HAP-1 (cell line): ENCODE measurements at regions not wholly inside any gene's neighbourhood (a gene's known extent, or its start where the extent isn't known, plus 50 kb on each side); places are given as distances from the start of the nearest gene placed in this dataset.
"Not testable (repeated sequence)": the region's sequence is repeated elsewhere in the genome, so short reads cannot be mapped to it uniquely, and the experiment has no call there.

Experiments used
- DNase-seq, 2 experiments: peaks; one replicate each; pipeline ENCODE4 v3.0.0-alpha.2; 2016 to 2020; ENCODE audit warnings: low spot score in 2 of 2
- H3K27me3 ChIP-seq: fragments of 250-450 bp; sonication (Bioruptor Pico); 2 replicates; pipeline ENCODE4 v1.5.1; 2020; ENCODE audit warnings: low read depth, mild to moderate bottlenecking, moderate library complexity
- H3K36me3 ChIP-seq: fragments of 250-450 bp; sonication (Bioruptor Pico); replicated peaks from 2 replicates; pipeline ENCODE4 v1.5.1; 2020; ENCODE audit warnings: mild to moderate bottlenecking
- H3K4me1 ChIP-seq: fragments of 250-450 bp; sonication (Bioruptor Pico); 2 replicates; pipeline ENCODE4 v1.5.1; 2020; ENCODE audit warnings: mild to moderate bottlenecking
- H3K4me3 ChIP-seq: fragments of 250-450 bp; sonication (Bioruptor Pico); 2 replicates; pipeline ENCODE4 v1.5.1; 2020; ENCODE audit warnings: mild to moderate bottlenecking, moderate library complexity
- H3K9me3 ChIP-seq: fragments of 250-450 bp; sonication (Bioruptor Pico); 2 replicates; pipeline ENCODE4 v1.5.1; 2020; ENCODE audit warnings: mild to moderate bottlenecking, moderate library complexity
- in situ Hi-C: fragments of 300-500 bp; cut with MboI; formaldehyde crosslinking; loops from 3 replicates; pipeline ENCODE4 v1.14.3; 2020; ENCODE audit warnings: low sequenced_read_pairs, inconsistent platforms, mixed read lengths

DNA sequence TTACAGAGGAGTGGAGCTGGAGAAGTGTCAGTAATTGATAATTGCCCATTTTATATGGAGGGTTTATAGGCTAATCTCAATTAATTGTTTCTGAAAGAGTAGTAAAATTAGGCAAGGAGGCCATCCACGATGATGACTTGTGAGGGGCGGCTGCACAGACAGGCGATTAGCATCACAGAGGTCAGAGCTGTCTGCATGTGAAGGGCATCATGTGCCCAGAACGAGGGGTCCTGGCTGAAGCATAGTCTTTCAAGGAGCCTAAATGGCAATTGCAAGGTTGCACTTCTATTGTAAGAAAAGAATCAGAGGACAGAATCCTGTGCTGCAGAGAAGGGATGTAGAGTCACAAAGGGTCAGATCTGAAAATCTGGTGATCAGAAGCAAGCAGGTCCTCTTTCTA, 196.6 kb downstream of the EBLN2 start:
- no peak overlapping the region for H3K4me3 ChIP-seq
- H3K4me1 ChIP-seq = no peaks in the 10 kb centered on the region
- H3K27me3 ChIP-seq = peaks cover 3% of the 10 kb centered on the region
- no peaks in the 10 kb centered on the region for H3K36me3 ChIP-seq
- no peak for DNase-seq
- H3K9me3 ChIP-seq = no peaks in the 10 kb centered on the region
- in situ Hi-C loops = no loop called here

DNA sequence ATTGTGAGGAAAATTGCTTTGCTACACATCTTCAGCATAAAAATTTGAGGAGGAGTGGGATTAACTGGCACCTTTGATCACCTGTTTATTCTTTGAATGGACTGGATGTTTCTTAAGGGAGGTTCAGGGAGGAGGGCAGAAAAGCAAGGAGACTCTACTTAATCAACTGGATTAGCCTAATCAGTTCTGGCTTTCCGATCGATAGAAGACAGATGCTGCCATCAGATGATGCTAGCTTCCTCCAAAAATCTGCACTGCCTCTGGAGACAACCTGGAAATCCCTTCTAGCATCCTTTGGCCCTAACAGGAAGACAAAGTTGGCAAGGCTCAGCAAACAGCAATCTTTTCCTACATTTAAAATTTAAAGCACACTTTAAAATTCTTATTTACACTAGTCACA, 197.8 kb downstream of the EBLN2 start:
- in situ Hi-C loops = no loop called here

GRCh38 chr3:73259856-73260255, 198.4 kb downstream of the EBLN2 start:
- DNase-seq = no peak
- in situ Hi-C loops = no loop called here
- no peaks in the 10 kb centered on the region for H3K4me1 ChIP-seq
- H3K4me3 ChIP-seq = no peak overlapping the region
- H3K27me3 ChIP-seq = no peaks in the 10 kb centered on the region; the same call in 1 of the 2 replicates
- no peaks in the 10 kb centered on the region for H3K36me3 ChIP-seq
- H3K9me3 ChIP-seq = no peaks in the 10 kb centered on the region

More for the DNA sequence above, 197.8 kb downstream of the EBLN2 start:
- Histone ChIP-seq H3K4me3 (no peak overlapping the region), H3K4me1 (no peaks in the 10 kb centered on the region), H3K27me3 (peaks cover 2% of the 10 kb centered on the region), H3K36me3 (no peaks in the 10 kb centered on the region), H3K9me3 (no peaks in the 10 kb centered on the region)
- DNase-seq = no peak

- H3K4me1 ChIP-seq, H3K4me3 ChIP-seq, H3K36me3 ChIP-seq, H3K27me3 ChIP-seq, in situ Hi-C loops, H3K9me3 ChIP-seq, DNase-seq: not testable (repeated sequence)
These were observed 205.1 kb downstream of the EBLN2 start for GRCh38 chr3:73266558-73266957.

DNA sequence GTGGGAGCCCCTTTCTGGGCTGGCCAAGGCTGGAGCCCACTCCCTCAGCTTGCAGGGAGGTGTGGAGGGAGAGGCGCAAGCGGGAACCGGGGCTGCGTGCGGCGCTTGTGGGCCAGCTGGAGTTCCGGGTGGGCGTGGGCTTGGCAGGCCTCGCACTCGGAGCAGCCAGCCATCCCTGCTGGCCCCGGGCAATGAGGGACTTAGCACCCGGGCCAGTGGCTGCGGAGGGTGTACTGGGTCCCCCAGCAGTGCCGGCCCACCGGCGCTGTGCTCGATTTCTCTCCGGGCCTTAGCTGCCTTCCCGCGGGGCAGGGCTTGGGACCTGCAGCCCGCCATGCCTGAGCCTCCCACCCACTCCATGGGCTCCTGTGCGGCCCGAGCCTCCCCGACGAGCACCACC, 207.7 kb downstream of the EBLN2 start:
- H3K27me3 ChIP-seq, H3K9me3 ChIP-seq, in situ Hi-C loops, DNase-seq, H3K4me3 ChIP-seq, H3K4me1 ChIP-seq, H3K36me3 ChIP-seq: not testable (repeated sequence)

GRCh38 chr3:73270839-73271483, 209.5 kb downstream of the EBLN2 start:
- Histone ChIP-seq H3K36me3 (no peaks in the 10 kb centered on the region), H3K4me3 (no peak overlapping the region), H3K27me3 (no peaks in the 10 kb centered on the region; the same call in 1 of the 2 replicates), H3K4me1 (no peaks in the 10 kb centered on the region), H3K9me3 (no peaks in the 10 kb centered on the region)
- in situ Hi-C loops = no loop called here
- DNase-seq = no peak

DNA sequence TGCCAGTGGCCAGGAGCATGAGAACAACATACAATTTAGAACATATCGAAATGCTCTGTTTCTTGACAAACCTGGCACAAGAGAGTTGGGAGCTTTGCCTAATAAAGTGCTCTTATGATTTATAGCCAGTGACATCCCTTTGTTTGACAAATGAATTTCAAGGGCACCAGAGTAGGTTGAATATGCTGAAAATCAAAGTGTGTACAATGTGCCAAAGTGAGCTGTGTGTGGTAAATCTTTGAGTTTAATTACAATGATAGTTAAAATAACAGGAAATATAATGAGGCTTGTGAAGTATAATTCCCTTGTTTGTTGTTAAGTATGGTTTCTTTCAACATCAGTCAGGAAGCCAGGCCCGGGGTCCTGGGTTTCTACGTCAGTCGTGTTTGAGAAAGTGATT, 211.9 kb downstream of the EBLN2 start:
- Histone ChIP-seq H3K9me3 (no peaks in the 10 kb centered on the region), H3K36me3 (no peaks in the 10 kb centered on the region), H3K27me3 (no peaks in the 10 kb centered on the region), H3K4me3 (no peak overlapping the region), H3K4me1 (no peaks in the 10 kb centered on the region)
- in situ Hi-C loops = no loop called here
- no peak for DNase-seq

DNA sequence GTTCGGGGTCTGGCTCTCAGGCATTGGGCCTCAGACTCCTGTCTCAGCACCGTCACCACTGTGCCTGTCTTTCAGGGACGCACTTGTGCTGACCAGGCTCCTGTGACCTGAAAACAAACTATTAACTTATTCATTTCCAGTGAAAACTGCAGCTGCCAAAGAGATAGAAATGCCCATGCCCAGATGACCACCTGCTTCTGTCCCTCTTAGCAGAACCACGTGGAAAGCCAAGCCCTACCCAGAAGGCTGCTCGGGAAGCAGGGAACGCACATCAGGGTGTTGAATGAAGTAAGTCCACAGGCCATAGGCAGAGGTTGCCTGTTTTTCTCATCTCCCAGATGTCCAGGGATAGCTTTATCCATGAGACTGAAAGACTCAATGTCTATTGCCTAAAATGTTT, 219.3 kb downstream of the EBLN2 start:
- H3K4me3 ChIP-seq = no peak overlapping the region
- H3K9me3 ChIP-seq = no peaks in the 10 kb centered on the region
- in situ Hi-C loops = no loop called here
- no peaks in the 10 kb centered on the region for H3K36me3 ChIP-seq
- DNase-seq = no peak
- no peaks in the 10 kb centered on the region for H3K27me3 ChIP-seq
- H3K4me1 ChIP-seq = no peaks in the 10 kb centered on the region

- Histone ChIP-seq H3K9me3 (no peaks in the 10 kb centered on the region), H3K4me3 (no peak overlapping the region)
These were observed 223.0 kb downstream of the EBLN2 start for GRCh38 chr3:73284472-73284871.

GRCh38 chr3:73291541-73291940, 230.1 kb downstream of the EBLN2 start:
- in situ Hi-C loops = no loop called here
- H3K4me3 ChIP-seq = no peak overlapping the region
- no peaks in the 10 kb centered on the region for H3K4me1 ChIP-seq
- DNase-seq = no peak
- no peaks in the 10 kb centered on the region for H3K27me3 ChIP-seq
- H3K36me3 ChIP-seq = no peaks in the 10 kb centered on the region
- no peaks in the 10 kb centered on the region for H3K9me3 ChIP-seq

More at GRCh38 chr3:73284472-73284871, 223.0 kb downstream of the EBLN2 start:
- no peak for DNase-seq
- in situ Hi-C loops = no loop called here
- Histone ChIP-seq H3K4me1 (no peaks in the 10 kb centered on the region), H3K36me3 (no peaks in the 10 kb centered on the region), H3K27me3 (no peaks in the 10 kb centered on the region)

- Histone ChIP-seq H3K27me3 (no peaks in the 10 kb centered on the region), H3K4me3 (no peak overlapping the region), H3K9me3 (no peaks in the 10 kb centered on the region), H3K4me1 (no peaks in the 10 kb centered on the region), H3K36me3 (no peaks in the 10 kb centered on the region)
- in situ Hi-C loops = no loop called here
- no peak for DNase-seq
These were observed 230.8 kb downstream of the EBLN2 start for GRCh38 chr3:73292220-73292619.

- DNase-seq = no peak
- H3K4me3 ChIP-seq = no peak overlapping the region
- no peaks in the 10 kb centered on the region for H3K9me3 ChIP-seq
- no peaks in the 10 kb centered on the region; the same call in 1 of the 2 replicates for H3K27me3 ChIP-seq
- no peaks in the 10 kb centered on the region for H3K36me3 ChIP-seq
- H3K4me1 ChIP-seq = peaks cover 15% of the 10 kb centered on the region
- in situ Hi-C loops = no loop called here
These were observed 233.1 kb downstream of the EBLN2 start for GRCh38 chr3:73294537-73294936.

DNA sequence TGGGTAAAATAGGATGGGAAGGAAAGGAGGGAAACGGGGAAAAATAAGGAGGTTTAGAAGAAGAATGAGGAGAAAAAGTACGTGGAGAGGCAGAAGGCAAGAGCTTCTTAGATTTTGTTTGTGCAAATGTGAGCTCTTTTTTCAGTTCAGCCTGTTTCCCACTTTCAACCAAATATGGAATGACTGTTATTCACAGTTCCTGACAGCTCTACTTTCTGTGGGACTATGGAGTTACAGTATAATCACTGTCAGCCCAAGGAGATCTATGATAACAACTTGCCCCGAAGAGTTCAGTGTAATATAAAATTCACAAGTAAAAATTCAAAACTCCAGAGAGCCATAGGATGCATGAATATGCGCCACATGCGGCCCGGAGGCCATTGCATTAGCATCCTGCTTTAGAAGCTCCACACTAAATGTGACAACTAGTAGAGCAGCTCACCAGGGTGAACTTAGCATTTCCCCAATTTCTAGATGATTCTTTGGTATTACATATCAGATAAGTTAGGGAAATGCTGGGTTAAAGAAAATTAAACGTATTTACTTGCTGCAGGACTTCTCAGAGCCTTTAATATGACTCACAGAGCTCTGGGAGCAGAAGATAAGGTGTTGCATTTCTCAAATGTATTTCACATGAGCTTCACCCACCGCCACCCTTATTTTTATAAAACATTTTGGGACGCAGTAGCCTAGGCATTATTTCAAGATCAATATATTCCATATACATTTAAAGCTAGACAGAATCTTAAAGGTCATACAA, 234.6 kb downstream of the EBLN2 start:
- DNase-seq = no peak
- Histone ChIP-seq H3K4me3 (no peak overlapping the region), H3K9me3 (no peaks in the 10 kb centered on the region), H3K27me3 (peaks cover 5% of the 10 kb centered on the region; the same call in 1 of the 2 replicates), H3K36me3 (no peaks in the 10 kb centered on the region), H3K4me1 (peaks cover 15% of the 10 kb centered on the region)
- in situ Hi-C loops = no loop called here

DNA sequence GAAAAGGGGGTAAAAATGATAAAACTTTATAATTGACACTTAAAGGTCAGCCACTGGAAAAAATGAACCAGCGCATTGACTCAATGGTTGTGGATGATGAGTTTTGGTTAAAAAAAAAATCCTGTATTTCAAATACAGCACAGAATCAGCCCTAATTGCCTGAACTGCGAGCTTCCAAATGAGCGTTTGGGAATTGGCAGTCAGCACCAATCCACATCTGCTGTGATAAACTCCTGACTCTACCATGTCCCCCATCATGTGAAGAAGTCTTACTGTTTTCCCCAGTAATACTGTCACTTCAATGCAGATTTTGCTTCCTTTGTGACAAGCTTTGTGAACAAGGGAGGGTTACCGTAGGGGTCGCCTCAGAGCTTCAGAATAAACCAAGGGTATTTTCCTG, 235.4 kb downstream of the EBLN2 start:
- Histone ChIP-seq H3K27me3 (peaks cover 5% of the 10 kb centered on the region), H3K9me3 (no peaks in the 10 kb centered on the region), H3K4me1 (peaks cover 15% of the 10 kb centered on the region), H3K36me3 (no peaks in the 10 kb centered on the region), H3K4me3 (no peak overlapping the region)
- in situ Hi-C loops = no loop called here
- DNase-seq = no peak
